Esophagus muscularis mucosa (tissue), 4 donors: ENCODE measurements at regions not wholly inside any gene's neighbourhood (a gene's known extent, or its start where the extent isn't known, plus 50 kb on each side); places are given as distances from the start of the nearest gene placed in this dataset.

Experiments
- DNase-seq: peaks from one replicate; pipeline ENCODE4 v3.0.0-alpha.2; 2017; ENCODE audit errors: extremely low spot score
- H3K27ac ChIP-seq, 4 donors: fragments of 200-600 bp; sonication (generic); replicated peaks in 1 of 4; 1 replicate in 3 of 4; 2 replicates in 1 of 4; pipeline ENCODE4 v1.5.1; 2016 to 2019; ENCODE audit warnings: mild to moderate bottlenecking in 1 of 4
- H3K27me3 ChIP-seq, 4 donors: fragments of 200-600 bp; sonication (generic); one replicate each; pipeline versions ENCODE4 v1.5.1 to v1.6.0; 2016 to 2019
- H3K36me3 ChIP-seq, 4 donors: fragments of 200-600 bp; sonication (generic); one replicate each; pipeline ENCODE4 v1.5.1; 2016 to 2019
- H3K4me1 ChIP-seq, 4 donors: fragments of 200-600 bp; sonication (generic); one replicate each; pipeline ENCODE4 v1.5.1; 2016 to 2019
- H3K4me3 ChIP-seq, 4 donors: fragments of 200-600 bp; sonication (generic); 1 replicate in 2 of 4; 2 replicates in 2 of 4; pipeline ENCODE4 v1.5.1; 2016 to 2019; ENCODE audit warnings: mild to moderate bottlenecking in 4 of 4, moderate library complexity in 1 of 4
- H3K9me3 ChIP-seq, 4 donors: fragments of 200-600 bp; sonication (generic); 1 replicate in 3 of 4; 2 replicates in 1 of 4; pipeline ENCODE4 v1.5.1; 2016 to 2019
- CTCF ChIP-seq, 3 experiments: fragments of 200-600 bp in 2 of 3; fragments of 450-650 bp in 1 of 3; sonication (generic) in 2 of 3; IDR thresholded peaks; one replicate each; pipeline ENCODE4 v1.5.1; 2017 to 2019; ENCODE audit warnings: antibody characterized with exemption in 3 of 3, mild to moderate bottlenecking in 2 of 3, moderate library complexity in 1 of 3
- EP300 ChIP-seq: sonication (generic); formaldehyde crosslinking; IDR thresholded peaks from one replicate; pipeline ENCODE4 v1.6.1; 2017; ENCODE audit warnings: antibody characterized with exemption
- POLR2A ChIP-seq: fragments of 450-650 bp; IDR thresholded peaks from one replicate; pipeline ENCODE4 v1.6.1; 2017; ENCODE audit warnings: antibody characterized with exemption, moderate library complexity, mild to moderate bottlenecking, low read depth
- POLR2AphosphoS5 ChIP-seq, 2 donors: sonication (generic); formaldehyde crosslinking; IDR thresholded peaks; one replicate each; pipeline ENCODE4 v1.6.1; 2017; ENCODE audit warnings: antibody characterized with exemption in 2 of 2
- WGBS: methylation state at CpG from one replicate; pipeline ENCODE4 v1.1.5; 2018; 5-methylcytosine and 5-hydroxymethylcytosine counted together
- intact Hi-C: fragments of 100-400 bp; cut with DNase I; formaldehyde crosslinking; loops from one replicate; pipeline ENCODE4 v1.15.1; 2023

- TF ChIP-seq POLR2AphosphoS5 (IDR thresholded peaks at IDR 0.05) (no peak), POLR2A (no peak), CTCF (IDR thresholded peaks at IDR 0.05) (no peak), EP300 (no peak)
- intact Hi-C loops: no loop called here
- 77% methylated on average over 2 of the region's 2 CpGs for WGBS
- Histone ChIP-seq H3K4me1 (peaks cover 0 to 16% (median 13%) of the 10 kb centered on the region in 4 donors), H3K27me3 (peaks cover 0 to 67% (median 11%) of the 10 kb centered on the region in 4 donors), H3K36me3 (no peaks in the 10 kb centered on the region), H3K4me3 (no peak overlapping the region), H3K9me3 (no peaks in the 10 kb centered on the region), H3K27ac (no peak overlapping the region)
- DNase-seq: no peak
Observed at GRCh38 chr1:181313466-181313865, 169.9 kb upstream of the CACNA1E start.

GRCh38 chr1:181314010-181314409 lies 169.3 kb upstream of the CACNA1E start:
- Histone ChIP-seq H3K4me1 (peaks cover 0 to 20% (median 16%) of the 10 kb centered on the region in 4 donors), H3K36me3 (no peaks in the 10 kb centered on the region), H3K27me3 (peaks cover 0 to 72% (median 14%) of the 10 kb centered on the region in 4 donors), H3K4me3 (no peak overlapping the region), H3K27ac (no peak overlapping the region), H3K9me3 (no peaks in the 10 kb centered on the region)
- intact Hi-C loops: no loop called here
- no peak for DNase-seq
- WGBS: 67% methylated on average over 3 of the region's 3 CpGs
- TF ChIP-seq CTCF (IDR thresholded peaks at IDR 0.05) (no peak), POLR2A (no peak), EP300 (no peak), POLR2AphosphoS5 (IDR thresholded peaks at IDR 0.05) (no peak)

DNA sequence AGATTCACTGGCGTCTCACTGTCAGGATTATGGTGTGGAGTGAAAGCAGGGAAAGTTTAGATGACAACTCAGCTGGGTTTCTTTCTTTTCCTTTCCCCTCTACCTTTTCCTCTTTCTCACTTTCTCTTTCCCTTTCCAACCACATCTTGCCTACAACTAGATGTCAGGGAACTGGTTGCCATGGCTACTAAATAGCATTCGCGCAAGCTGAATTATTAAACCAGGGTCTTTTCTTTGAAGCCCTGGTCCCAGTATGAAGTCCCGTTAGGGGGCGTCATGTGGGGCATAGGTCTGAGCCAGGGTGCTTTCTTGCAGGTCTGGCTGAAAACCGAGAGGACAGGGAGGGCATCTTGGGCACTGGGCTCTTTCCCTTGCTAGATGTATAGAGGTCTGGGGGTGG lies 168.4 kb upstream of the CACNA1E start:
- no peak overlapping the region for H3K4me3 ChIP-seq
- H3K27me3 ChIP-seq: peaks cover 0 to 82% (median 18%) of the 10 kb centered on the region in 4 donors
- no peaks in the 10 kb centered on the region for H3K36me3 ChIP-seq
- no peak overlapping the region for H3K27ac ChIP-seq
- no peak for DNase-seq
- H3K9me3 ChIP-seq: no peaks in the 10 kb centered on the region
- H3K4me1 ChIP-seq: peaks cover 0 to 20% (median 16%) of the 10 kb centered on the region in 4 donors
- TF ChIP-seq POLR2AphosphoS5 (IDR thresholded peaks at IDR 0.05) (no peak), EP300 (no peak), CTCF (IDR thresholded peaks at IDR 0.05) (no peak), POLR2A (no peak)
- WGBS: 35% methylated on average over 6 of the region's 6 CpGs
- intact Hi-C loops: no loop called here

DNA sequence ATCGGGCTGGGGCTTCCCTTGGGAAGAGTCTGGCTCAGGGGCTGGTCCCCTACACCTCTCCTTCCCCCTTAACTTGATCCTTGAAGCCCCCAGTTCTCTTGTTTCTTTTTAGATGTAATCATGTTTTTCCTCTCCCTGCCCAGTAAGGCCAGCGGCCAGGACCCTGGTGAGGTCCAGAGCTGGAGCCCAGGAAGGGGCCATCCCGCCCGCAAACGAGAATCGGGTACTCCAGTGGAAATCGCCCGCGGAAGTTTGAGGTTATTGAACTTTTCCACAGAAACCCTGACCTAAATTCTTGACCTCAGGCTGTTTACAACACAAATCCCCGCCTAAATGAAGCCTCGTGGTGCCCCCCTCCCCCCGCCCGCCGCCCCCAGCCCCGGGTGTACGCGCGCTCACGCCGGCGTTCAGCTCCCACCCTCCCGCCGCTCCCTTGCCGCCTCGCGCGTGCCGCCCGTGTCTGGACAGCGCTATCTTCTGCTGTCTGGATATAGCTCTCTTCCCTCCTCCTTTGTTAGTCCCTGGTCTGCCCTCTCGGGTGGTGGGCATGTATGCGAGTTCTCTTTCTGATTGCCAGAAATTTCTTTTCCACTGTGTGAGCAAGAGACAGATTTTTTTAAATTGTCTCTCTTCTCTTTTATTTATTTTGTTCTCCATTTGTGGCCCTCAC lies 165.9 kb upstream of the CACNA1E start:
- WGBS: 5% methylated on average over 23 of the region's 32 CpGs
- Histone ChIP-seq H3K27me3 (peaks cover 0 to 95% (median 18%) of the 10 kb centered on the region in 4 donors), H3K9me3 (no peaks in the 10 kb centered on the region), H3K4me1 (peaks cover 0 to 20% (median 16%) of the 10 kb centered on the region in 4 donors), H3K4me3 (no peak overlapping the region), H3K27ac (no peak overlapping the region), H3K36me3 (no peaks in the 10 kb centered on the region)
- peak; percentile 80 for DNase-seq
- TF ChIP-seq EP300: no peak
- TF ChIP-seq CTCF (IDR thresholded peaks at IDR 0.05): no peak
- no peak for TF ChIP-seq POLR2A
- TF ChIP-seq POLR2AphosphoS5 (IDR thresholded peaks at IDR 0.05): no peak
- intact Hi-C loops: no loop called here
